K562 (cell line): ENCODE measurements at regions not wholly inside any gene's neighbourhood (a gene's known extent, or its start where the extent isn't known, plus 50 kb on each side); places are given as distances from the start of the nearest gene placed in this dataset.
"Not testable (repeated sequence)": the region's sequence is repeated elsewhere in the genome, so short reads cannot be mapped to it uniquely, and the experiment has no call there.

ENCODE experiments used
- ATAC-seq: fragments of 200-7000 bp; cut with Tn5 transposase; 3 replicates; pipeline ENCODE4 v1.9.1; 2020; ENCODE audit warnings: moderate library complexity
- BruUV-seq: library from RNA; stranded (reverse); fragments of 400-500 nt; replicated peaks from 2 replicates; lab custom pipeline; 2021; lab: Mats Ljungman, UMichigan
- CTCF ChIA-PET: fragments of 300-600 bp; formaldehyde crosslinking; extraction: SDS; loops from one replicate; lab custom pipeline; 2021; ENCODE audit warnings: low intra/inter-chr PET ratio; lab: Yijun Ruan, JAX
- POLR2A ChIA-PET: fragments of 300-600, 350-650 bp; sonication (Branson Sonifier 250); formaldehyde crosslinking; extraction: SDS; loops from one replicate; lab custom pipeline; 2021; ENCODE audit warnings: antibody characterized with exemption, inconsistent platforms; lab: Yijun Ruan, JAX
- DNase-seq, 4 experiments: peaks; one replicate each; pipeline versions ENCODE4 v3.0.0 to v3.0.0-alpha.2; 2011 to 2018; ENCODE audit warnings: low spot score in 3 of 4, mixed read lengths in 3 of 4; ENCODE audit errors: extremely low read depth in 1 of 4
- FAIRE-seq: peaks from 2 replicates; lab custom pipeline; 2011; peaks lifted over from hg19 to GRCh38; lab: Jason Lieb, UNC
- H2AFZ ChIP-seq: 2 replicates; pipeline ENCODE4 v1.6.0; 2011; ENCODE audit warnings: low read depth, low read length, control low read depth, inconsistent platforms
- H3K27ac ChIP-seq: fragments of 200-600 bp; 3 replicates; pipeline ENCODE4 v1.8.0; 2011; ENCODE audit warnings: low read depth, mild to moderate bottlenecking, control low read depth, inconsistent platforms, low read length, moderate library complexity, mixed read lengths; ENCODE audit errors: extremely low read depth
- H3K27me3 ChIP-seq, 2 experiments: fragments of 300-600 bp in 1 of 2; 2 replicates in 1 of 2; 3 replicates in 1 of 2; pipeline versions ENCODE4 v1.6.0 to v1.8.0; 2011; ENCODE audit warnings: inconsistent platforms in 2 of 2, low read length in 2 of 2, mild to moderate bottlenecking in 1 of 2, mixed read lengths in 1 of 2, moderate library complexity in 1 of 2; ENCODE audit not compliant: control insufficient read depth in 2 of 2, insufficient read depth in 2 of 2
- H3K36me3 ChIP-seq: fragments of 300-600 bp; 3 replicates; pipeline ENCODE4 v1.8.0; 2011; ENCODE audit warnings: mild to moderate bottlenecking, low read length, inconsistent platforms; ENCODE audit not compliant: control insufficient read depth, insufficient read depth
- H3K4me1 ChIP-seq, 2 experiments: fragments of 200-600 bp in 1 of 2; replicated peaks in 1 of 2; 2 replicates in 1 of 2; 3 replicates in 1 of 2; pipeline versions ENCODE4 v1.5.1 to v1.8.0; 2011; ENCODE audit warnings: inconsistent platforms in 2 of 2, low read length in 2 of 2, mild to moderate bottlenecking in 1 of 2, mixed read lengths in 1 of 2, moderate library complexity in 1 of 2; ENCODE audit not compliant: control insufficient read depth in 2 of 2, insufficient read depth in 2 of 2
- H3K4me2 ChIP-seq: 2 replicates; pipeline ENCODE4 v1.6.1; 2011; ENCODE audit warnings: low read length, control low read depth, inconsistent platforms, mixed read lengths; ENCODE audit not compliant: insufficient read depth
- H3K4me3 ChIP-seq: fragments of 200-600 bp; sonication (generic), shearing (Covaris generic); 2 replicates; pipeline ENCODE4 v1.5.1; 2016; ENCODE audit warnings: control low read depth, inconsistent platforms
- H3K79me2 ChIP-seq: fragments of 200-600 bp; 3 replicates; pipeline ENCODE4 v1.8.0; 2011; ENCODE audit warnings: low read length, inconsistent platforms; ENCODE audit not compliant: control insufficient read depth, insufficient read depth
- H3K9ac ChIP-seq, 2 experiments: 2 replicates each; pipeline versions ENCODE4 v1.6.0 to v1.6.1; 2011; ENCODE audit warnings: low read depth in 2 of 2, low read length in 2 of 2, control low read depth in 1 of 2, inconsistent platforms in 1 of 2, mild to moderate bottlenecking in 1 of 2, mixed read lengths in 1 of 2; ENCODE audit not compliant: insufficient read depth in 1 of 2
- H3K9me1 ChIP-seq: one replicate; pipeline ENCODE4 v1.6.0; 2011; ENCODE audit warnings: inconsistent platforms, mild to moderate bottlenecking, low read length, moderate library complexity; ENCODE audit not compliant: control insufficient read depth, insufficient read depth
- H3K9me3 ChIP-seq: replicated peaks from 2 replicates; pipeline ENCODE4 v1.5.1; 2011; ENCODE audit warnings: low read depth, low read length, inconsistent platforms; ENCODE audit not compliant: control insufficient read depth, insufficient read depth
- H4K20me1 ChIP-seq: replicated peaks from 2 replicates; pipeline ENCODE4 v1.6.1; 2011; ENCODE audit warnings: low read length, inconsistent platforms, mixed read lengths; ENCODE audit not compliant: control insufficient read depth, insufficient read depth
- BCOR ChIP-seq: fragments of 450-650 bp; IDR thresholded peaks from 2 replicates; pipeline ENCODE4 v1.6.1; 2016
- BDP1 ChIP-seq: IDR thresholded peaks from 3 replicates; pipeline ENCODE4 v1.6.1; 2011; ENCODE audit not compliant: insufficient read length, insufficient read depth
- CHCHD3 ChIP-seq: fragments of 250-450 bp; sonication (Bioruptor Pico); IDR thresholded peaks from 2 replicates; pipeline ENCODE4 v2.1.2; 2022; ENCODE audit warnings: mild to moderate bottlenecking
- FOXK2 ChIP-seq, 2 experiments: fragments of 450-650 bp; IDR thresholded peaks in 1 of 2; conservative IDR thresholded peaks in 1 of 2; 2 replicates each; pipeline ENCODE4 v1.6.1; 2016; ENCODE audit warnings: low read depth in 2 of 2, mild to moderate bottlenecking in 1 of 2
- HDAC3 ChIP-seq: fragments of 450-650 bp; IDR thresholded peaks from 2 replicates; pipeline ENCODE4 v1.6.1; 2018; ENCODE audit warnings: borderline replicate concordance, mild to moderate bottlenecking, moderate library complexity; ENCODE audit not compliant: partially characterized antibody
- ILK ChIP-seq: fragments of 450-650 bp; IDR thresholded peaks from 2 replicates; pipeline ENCODE4 v1.6.1; 2016; ENCODE audit warnings: missing genetic modification characterization, low read depth, mild to moderate bottlenecking, missing compliant biosample characterization, moderate library complexity, borderline replicate concordance
- KDM1A ChIP-seq, 2 experiments: fragments of 450-650 bp; IDR thresholded peaks; 2 replicates each; pipeline ENCODE4 v1.6.1; 2016; ENCODE audit warnings: mild to moderate bottlenecking in 2 of 2
- PTRF ChIP-seq: fragments of 450-650 bp; IDR thresholded peaks from 2 replicates; pipeline ENCODE4 v1.6.1; 2016; ENCODE audit warnings: mild to moderate bottlenecking, missing genetic modification characterization, missing compliant biosample characterization
- TAF15 ChIP-seq: fragments of 200-400 bp; formaldehyde crosslinking; IDR thresholded peaks from 2 replicates; pipeline ENCODE4 v1.6.1; 2017; ENCODE audit warnings: mild to moderate bottlenecking, low read depth, low read length, moderate library complexity
- ZNF282 ChIP-seq: sonication (generic); formaldehyde crosslinking; IDR thresholded peaks from 2 replicates; pipeline ENCODE4 v1.8.1; 2023; ENCODE audit warnings: missing genetic modification reagents
- ZNF436 ChIP-seq: fragments of 250-450, 450-650 bp; sonication (Bioruptor Pico); formaldehyde crosslinking; IDR thresholded peaks from 2 replicates; pipeline ENCODE4 v1.7.0; 2020; ENCODE audit warnings: mild to moderate bottlenecking
- ZNF785 ChIP-seq: fragments of 250-450 bp; sonication (Bioruptor Pico); IDR thresholded peaks from 2 replicates; pipeline ENCODE4 v1.4.0; 2020; ENCODE audit warnings: mild to moderate bottlenecking
- WGBS: fragments of 100-300 bp; shearing (Covaris generic); methylation state at CpG from one replicate; pipeline ENCODE4 v1.1.6; 2016; ENCODE audit warnings: low coverage, mixed read lengths; ENCODE audit not compliant: insufficient coverage; ENCODE audit errors: missing lambda C conversion rate; 5-methylcytosine and 5-hydroxymethylcytosine counted together
- in situ Hi-C: fragments of 300-500 bp; cut with MboI; formaldehyde crosslinking; loops from 4 replicates; pipeline ENCODE4 v1.15.0; 2018; ENCODE audit warnings: inconsistent platforms, mixed read lengths
- intact Hi-C: fragments of 100-400 bp; cut with micrococcal nuclease; formaldehyde crosslinking; loops from 2 replicates; pipeline ENCODE4 v1.14.2; 2022
- TF ChIP-seq, protein P1 (sequence below): fragments of 450-650 bp; IDR thresholded peaks from 2 replicates; pipeline ENCODE4 v1.6.1; 2016; ENCODE audit warnings: borderline replicate concordance
- TF ChIP-seq, protein P2 (sequence below): fragments of 450-650 bp; IDR thresholded peaks from 2 replicates; pipeline ENCODE4 v1.6.1; 2016; ENCODE audit warnings: mild to moderate bottlenecking

DNA sequence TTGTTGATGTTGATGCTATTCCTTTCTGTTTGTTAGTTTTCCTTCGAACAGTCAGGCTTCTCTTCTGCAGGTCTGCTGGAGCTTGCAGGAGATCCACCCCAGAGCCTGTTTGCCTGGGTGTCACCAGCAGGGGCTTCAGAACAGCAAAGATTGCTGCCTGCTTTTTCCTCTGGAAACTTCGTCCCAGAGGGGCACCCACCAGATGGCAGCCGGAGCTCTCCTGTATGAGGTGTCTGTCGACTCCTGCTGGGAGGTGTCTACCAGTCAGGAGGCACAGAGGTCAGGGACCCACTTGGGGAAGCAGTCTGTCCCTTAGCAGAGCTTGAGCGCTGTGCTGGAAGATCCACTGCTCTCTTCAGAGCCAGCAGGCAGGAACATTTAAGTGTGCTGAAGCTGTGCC lies 303.2 kb downstream of the ZIC1 start:
- TF ChIP-seq BDP1 (no peak), CHCHD3 (CRISPR knock-in tag) (no peak), ZNF436 (CRISPR knock-in tag) (no peak), FOXK2 (conservative IDR thresholded peaks at IDR 0.05 in 1 of 2, IDR thresholded peaks at IDR 0.05 in 1 of 2; ENCODE audit: low read depth in 2 of 2) (no peak), BCOR (no peak), ZNF785 (CRISPR knock-in tag) (no peak), KDM1A (IDR thresholded peaks at IDR 0.05) (no peak), ILK (tag) (no peak), HDAC3 (no peak), ZNF282 (no peak), PTRF (no peak), TAF15 (no peak)
- TF ChIP-seq, protein P1, sequence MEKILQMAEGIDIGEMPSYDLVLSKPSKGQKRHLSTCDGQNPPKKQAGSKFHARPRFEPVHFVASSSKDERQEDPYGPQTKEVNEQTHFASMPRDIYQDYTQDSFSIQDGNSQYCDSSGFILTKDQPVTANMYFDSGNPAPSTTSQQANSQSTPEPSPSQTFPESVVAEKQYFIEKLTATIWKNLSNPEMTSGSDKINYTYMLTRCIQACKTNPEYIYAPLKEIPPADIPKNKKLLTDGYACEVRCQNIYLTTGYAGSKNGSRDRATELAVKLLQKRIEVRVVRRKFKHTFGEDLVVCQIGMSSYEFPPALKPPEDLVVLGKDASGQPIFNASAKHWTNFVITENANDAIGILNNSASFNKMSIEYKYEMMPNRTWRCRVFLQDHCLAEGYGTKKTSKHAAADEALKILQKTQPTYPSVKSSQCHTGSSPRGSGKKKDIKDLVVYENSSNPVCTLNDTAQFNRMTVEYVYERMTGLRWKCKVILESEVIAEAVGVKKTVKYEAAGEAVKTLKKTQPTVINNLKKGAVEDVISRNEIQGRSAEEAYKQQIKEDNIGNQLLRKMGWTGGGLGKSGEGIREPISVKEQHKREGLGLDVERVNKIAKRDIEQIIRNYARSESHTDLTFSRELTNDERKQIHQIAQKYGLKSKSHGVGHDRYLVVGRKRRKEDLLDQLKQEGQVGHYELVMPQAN = no peak
- TF ChIP-seq, protein P2, sequence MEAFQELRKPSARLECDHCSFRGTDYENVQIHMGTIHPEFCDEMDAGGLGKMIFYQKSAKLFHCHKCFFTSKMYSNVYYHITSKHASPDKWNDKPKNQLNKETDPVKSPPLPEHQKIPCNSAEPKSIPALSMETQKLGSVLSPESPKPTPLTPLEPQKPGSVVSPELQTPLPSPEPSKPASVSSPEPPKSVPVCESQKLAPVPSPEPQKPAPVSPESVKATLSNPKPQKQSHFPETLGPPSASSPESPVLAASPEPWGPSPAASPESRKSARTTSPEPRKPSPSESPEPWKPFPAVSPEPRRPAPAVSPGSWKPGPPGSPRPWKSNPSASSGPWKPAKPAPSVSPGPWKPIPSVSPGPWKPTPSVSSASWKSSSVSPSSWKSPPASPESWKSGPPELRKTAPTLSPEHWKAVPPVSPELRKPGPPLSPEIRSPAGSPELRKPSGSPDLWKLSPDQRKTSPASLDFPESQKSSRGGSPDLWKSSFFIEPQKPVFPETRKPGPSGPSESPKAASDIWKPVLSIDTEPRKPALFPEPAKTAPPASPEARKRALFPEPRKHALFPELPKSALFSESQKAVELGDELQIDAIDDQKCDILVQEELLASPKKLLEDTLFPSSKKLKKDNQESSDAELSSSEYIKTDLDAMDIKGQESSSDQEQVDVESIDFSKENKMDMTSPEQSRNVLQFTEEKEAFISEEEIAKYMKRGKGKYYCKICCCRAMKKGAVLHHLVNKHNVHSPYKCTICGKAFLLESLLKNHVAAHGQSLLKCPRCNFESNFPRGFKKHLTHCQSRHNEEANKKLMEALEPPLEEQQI = no peak
- no peaks in the 10 kb centered on the region for H3K27me3 ChIP-seq
- H3K4me2 ChIP-seq = no peak overlapping the region
- ATAC-seq = no peak
- H3K79me2 ChIP-seq = no peaks in the 10 kb centered on the region
- no peak for DNase-seq
- ChIA-PET POLR2A (no interaction called here), CTCF (no interaction called here)
- BruUV-seq = no TSS peak
- no peaks in the 10 kb centered on the region for H4K20me1 ChIP-seq
- no peaks in the 10 kb centered on the region for H3K4me1 ChIP-seq
- no peak overlapping the region for H3K27ac ChIP-seq
- H3K4me3 ChIP-seq = no peak overlapping the region
- H3K9ac ChIP-seq = no peak overlapping the region
- FAIRE-seq = no peak
- in situ Hi-C loops = no loop called here
- no peaks in the 10 kb centered on the region for H3K36me3 ChIP-seq
- no peak overlapping the region for H2AFZ ChIP-seq
- H3K9me3 ChIP-seq = no peaks in the 10 kb centered on the region
- no peaks in the 10 kb centered on the region for H3K9me1 ChIP-seq
- 0% methylated on average over 5 of the region's 5 CpGs for WGBS
- intact Hi-C loops = no loop called here

DNA sequence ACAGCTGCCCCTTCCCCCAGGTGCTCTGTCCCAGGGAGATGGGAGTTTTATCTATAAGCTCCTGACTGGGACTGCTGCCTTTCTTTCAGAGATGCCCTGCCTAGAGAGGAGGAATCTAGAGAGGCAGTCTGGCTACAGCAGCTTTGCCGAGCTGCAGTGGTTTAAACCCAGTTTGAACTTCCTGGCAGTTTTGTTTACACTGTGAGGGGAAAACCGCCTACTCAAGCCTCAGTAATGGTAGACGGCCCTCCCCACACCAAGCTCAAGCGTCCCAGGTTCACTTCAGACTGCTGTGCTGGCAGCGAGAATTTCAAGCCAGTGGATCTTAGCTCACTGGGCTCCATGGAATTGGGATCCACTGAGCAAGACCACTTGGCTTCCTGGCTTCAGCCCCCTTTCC lies 303.6 kb downstream of the ZIC1 start:
- H3K27me3 ChIP-seq, H3K4me2 ChIP-seq, FAIRE-seq, H3K4me3 ChIP-seq, DNase-seq, H3K79me2 ChIP-seq, intact Hi-C loops, in situ Hi-C loops, POLR2A ChIA-PET, H3K9me3 ChIP-seq, H3K9ac ChIP-seq, H3K27ac ChIP-seq, ATAC-seq, H3K4me1 ChIP-seq, H2AFZ ChIP-seq, H3K9me1 ChIP-seq, BruUV-seq, H4K20me1 ChIP-seq, H3K36me3 ChIP-seq, CTCF ChIA-PET: not testable (repeated sequence)
- WGBS = 0% methylated on average over 5 of the region's 5 CpGs
